Gastroesophageal sphincter (tissue), 3 donors: ENCODE measurements at regions not wholly inside any gene's neighbourhood (a gene's known extent, or its start where the extent isn't known, plus 50 kb on each side); places are given as distances from the start of the nearest gene placed in this dataset.

Experiments
- POLR2A ChIP-seq, 2 donors: fragments of 450-650 bp; IDR thresholded peaks; one replicate each; pipeline ENCODE4 v1.6.1; 2017; ENCODE audit warnings: antibody characterized with exemption in 2 of 2, mild to moderate bottlenecking in 2 of 2, moderate library complexity in 1 of 2
- POLR2AphosphoS5 ChIP-seq: sonication (generic); formaldehyde crosslinking; IDR thresholded peaks from one replicate; pipeline ENCODE4 v1.6.1; 2017; ENCODE audit warnings: antibody characterized with exemption
- TF ChIP-seq, protein P1 (sequence below), 4 experiments: fragments of 200-600 bp in 2 of 4; fragments of 450-650 bp in 2 of 4; sonication (generic) in 1 of 4; IDR thresholded peaks; one replicate each; pipeline ENCODE4 v1.5.1; 2017 to 2019; ENCODE audit warnings: antibody characterized with exemption in 4 of 4, mild to moderate bottlenecking in 2 of 4, moderate library complexity in 2 of 4

GRCh38 chr12:114769634-114770033 lies 85.7 kb upstream of the TBX3 start:
- TF ChIP-seq, protein P1, sequence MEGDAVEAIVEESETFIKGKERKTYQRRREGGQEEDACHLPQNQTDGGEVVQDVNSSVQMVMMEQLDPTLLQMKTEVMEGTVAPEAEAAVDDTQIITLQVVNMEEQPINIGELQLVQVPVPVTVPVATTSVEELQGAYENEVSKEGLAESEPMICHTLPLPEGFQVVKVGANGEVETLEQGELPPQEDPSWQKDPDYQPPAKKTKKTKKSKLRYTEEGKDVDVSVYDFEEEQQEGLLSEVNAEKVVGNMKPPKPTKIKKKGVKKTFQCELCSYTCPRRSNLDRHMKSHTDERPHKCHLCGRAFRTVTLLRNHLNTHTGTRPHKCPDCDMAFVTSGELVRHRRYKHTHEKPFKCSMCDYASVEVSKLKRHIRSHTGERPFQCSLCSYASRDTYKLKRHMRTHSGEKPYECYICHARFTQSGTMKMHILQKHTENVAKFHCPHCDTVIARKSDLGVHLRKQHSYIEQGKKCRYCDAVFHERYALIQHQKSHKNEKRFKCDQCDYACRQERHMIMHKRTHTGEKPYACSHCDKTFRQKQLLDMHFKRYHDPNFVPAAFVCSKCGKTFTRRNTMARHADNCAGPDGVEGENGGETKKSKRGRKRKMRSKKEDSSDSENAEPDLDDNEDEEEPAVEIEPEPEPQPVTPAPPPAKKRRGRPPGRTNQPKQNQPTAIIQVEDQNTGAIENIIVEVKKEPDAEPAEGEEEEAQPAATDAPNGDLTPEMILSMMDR (IDR thresholded peaks at IDR 0.05), result no peak
- no peak for TF ChIP-seq POLR2AphosphoS5
- no peak for TF ChIP-seq POLR2A (IDR thresholded peaks at IDR 0.05)
